ENCODE measurements at regions not wholly inside any gene's neighbourhood (a gene's known extent, or its start where the extent isn't known, plus 50 kb on each side); places are given as distances from the start of the nearest gene placed in this dataset.
"Not testable (repeated sequence)": the region's sequence is repeated elsewhere in the genome, so short reads cannot be mapped to it uniquely, and the experiment has no call there.

DNA sequence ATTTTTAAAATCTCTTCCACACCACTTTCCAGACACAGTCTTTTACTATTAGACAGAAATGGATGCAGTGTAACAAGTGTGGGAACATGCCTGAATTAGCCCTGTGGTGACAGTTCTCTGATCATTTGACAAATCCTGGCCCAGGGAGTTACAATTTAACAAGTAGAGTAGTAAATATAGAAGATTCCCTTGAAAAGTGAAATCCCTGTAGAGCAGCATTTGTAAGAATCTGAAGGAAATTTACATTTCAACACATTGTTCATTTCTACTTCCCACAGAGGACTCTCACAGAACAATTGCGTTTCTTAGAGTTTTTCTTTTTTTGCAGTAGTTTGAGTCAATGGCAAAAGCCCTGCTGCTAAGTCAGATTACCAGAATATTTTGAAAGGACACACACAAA is 458.3 kb upstream of the BRINP3 start:
- no peak overlapping the region for H3K4me3 Mint-ChIP-seq
- H3K27me3 Mint-ChIP-seq (ENCODE audit: insufficient read depth): no peaks in the 10 kb centered on the region
- no peaks in the 10 kb centered on the region for H3K36me3 Mint-ChIP-seq (ENCODE audit: low read depth)
- DNase-seq: no peak
- H3K9me3 Mint-ChIP-seq: peaks cover 15% of the 10 kb centered on the region
- H3K27ac Mint-ChIP-seq: no peak overlapping the region
- TF ChIP-seq, protein P1, sequence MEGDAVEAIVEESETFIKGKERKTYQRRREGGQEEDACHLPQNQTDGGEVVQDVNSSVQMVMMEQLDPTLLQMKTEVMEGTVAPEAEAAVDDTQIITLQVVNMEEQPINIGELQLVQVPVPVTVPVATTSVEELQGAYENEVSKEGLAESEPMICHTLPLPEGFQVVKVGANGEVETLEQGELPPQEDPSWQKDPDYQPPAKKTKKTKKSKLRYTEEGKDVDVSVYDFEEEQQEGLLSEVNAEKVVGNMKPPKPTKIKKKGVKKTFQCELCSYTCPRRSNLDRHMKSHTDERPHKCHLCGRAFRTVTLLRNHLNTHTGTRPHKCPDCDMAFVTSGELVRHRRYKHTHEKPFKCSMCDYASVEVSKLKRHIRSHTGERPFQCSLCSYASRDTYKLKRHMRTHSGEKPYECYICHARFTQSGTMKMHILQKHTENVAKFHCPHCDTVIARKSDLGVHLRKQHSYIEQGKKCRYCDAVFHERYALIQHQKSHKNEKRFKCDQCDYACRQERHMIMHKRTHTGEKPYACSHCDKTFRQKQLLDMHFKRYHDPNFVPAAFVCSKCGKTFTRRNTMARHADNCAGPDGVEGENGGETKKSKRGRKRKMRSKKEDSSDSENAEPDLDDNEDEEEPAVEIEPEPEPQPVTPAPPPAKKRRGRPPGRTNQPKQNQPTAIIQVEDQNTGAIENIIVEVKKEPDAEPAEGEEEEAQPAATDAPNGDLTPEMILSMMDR (IDR thresholded peaks at IDR 0.05): no peak
- H3K4me1 Mint-ChIP-seq (ENCODE audit: low read depth): no peaks in the 10 kb centered on the region

DNA sequence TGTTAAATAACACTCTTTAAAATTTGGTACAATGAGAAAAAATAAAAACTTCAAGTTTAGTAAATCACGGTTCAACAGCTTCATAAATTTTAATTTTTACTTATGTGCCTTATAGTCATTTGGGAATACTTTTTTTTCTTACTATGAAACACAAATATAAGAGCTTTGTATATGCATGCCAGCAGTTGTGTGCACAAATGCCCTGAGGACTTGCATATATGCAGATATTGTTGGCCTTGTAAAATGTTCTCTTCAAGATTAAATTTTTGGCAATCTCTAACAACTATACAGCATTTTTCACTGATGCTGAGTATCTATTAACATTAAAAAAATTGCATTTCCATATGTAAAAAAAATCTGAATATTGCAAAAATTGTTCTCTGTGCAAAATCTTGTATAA is 458.7 kb upstream of the BRINP3 start:
- Mint-ChIP-seq H3K27me3 (ENCODE audit: insufficient read depth) (no peaks in the 10 kb centered on the region), H3K36me3 (ENCODE audit: low read depth) (no peaks in the 10 kb centered on the region), H3K4me1 (ENCODE audit: low read depth) (no peaks in the 10 kb centered on the region), H3K9me3 (peaks cover 15% of the 10 kb centered on the region), H3K27ac (no peak overlapping the region), H3K4me3 (no peak overlapping the region)
- DNase-seq: no peak
- TF ChIP-seq, protein P1 (IDR thresholded peaks at IDR 0.05): no peak

DNA sequence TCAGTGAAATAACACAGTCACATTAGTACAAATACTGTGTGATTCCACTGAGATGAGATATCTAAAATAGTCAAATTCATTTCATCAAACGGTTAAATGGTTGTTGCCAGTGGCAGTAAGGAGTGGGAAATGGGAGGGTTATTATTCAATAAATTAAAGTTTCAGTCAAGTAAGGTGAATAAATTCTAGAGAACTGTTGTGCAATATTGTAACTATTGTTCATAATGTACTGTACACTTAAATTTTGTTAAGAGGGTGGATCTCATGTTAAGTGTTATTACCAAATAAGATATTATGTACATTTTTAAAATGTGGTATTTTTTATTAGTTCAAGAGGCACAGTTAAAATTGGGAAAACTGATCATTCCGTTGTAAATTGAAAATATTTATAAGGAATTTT is 463.3 kb upstream of the BRINP3 start:
- no peaks in the 10 kb centered on the region for H3K4me1 Mint-ChIP-seq (ENCODE audit: low read depth)
- H3K27me3 Mint-ChIP-seq (ENCODE audit: insufficient read depth): no peaks in the 10 kb centered on the region
- no peak for DNase-seq
- H3K4me3 Mint-ChIP-seq: no peak overlapping the region
- no peak overlapping the region for H3K27ac Mint-ChIP-seq
- TF ChIP-seq, protein P1 (IDR thresholded peaks at IDR 0.05): no peak
- H3K9me3 Mint-ChIP-seq: peaks cover 23% of the 10 kb centered on the region
- no peaks in the 10 kb centered on the region for H3K36me3 Mint-ChIP-seq (ENCODE audit: low read depth)

DNA sequence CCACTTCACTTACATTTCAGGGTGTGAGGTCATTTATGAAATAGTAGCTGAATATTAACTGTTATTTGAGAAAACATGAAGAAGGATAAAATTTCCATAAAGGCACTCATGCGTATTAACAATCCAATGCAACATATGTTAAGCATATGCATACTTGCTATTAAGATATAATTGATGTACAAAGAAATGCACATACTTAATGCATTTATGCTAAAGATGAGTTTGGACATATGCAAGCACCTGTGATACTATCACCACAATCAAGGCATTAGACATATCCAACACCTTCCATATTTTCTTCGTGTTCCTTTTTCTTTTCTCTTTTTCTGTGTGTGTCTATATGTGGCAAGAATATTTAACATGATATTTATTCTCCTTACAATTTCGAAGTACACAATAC is 464.8 kb upstream of the BRINP3 start:
- H3K4me1 Mint-ChIP-seq (ENCODE audit: low read depth): no peaks in the 10 kb centered on the region
- no peaks in the 10 kb centered on the region for H3K36me3 Mint-ChIP-seq (ENCODE audit: low read depth)
- peaks cover 29% of the 10 kb centered on the region for H3K9me3 Mint-ChIP-seq
- H3K4me3 Mint-ChIP-seq: no peak overlapping the region
- DNase-seq: no peak
- H3K27ac Mint-ChIP-seq: no peak overlapping the region
- TF ChIP-seq, protein P1 (IDR thresholded peaks at IDR 0.05): no peak
- H3K27me3 Mint-ChIP-seq (ENCODE audit: insufficient read depth): no peaks in the 10 kb centered on the region

DNA sequence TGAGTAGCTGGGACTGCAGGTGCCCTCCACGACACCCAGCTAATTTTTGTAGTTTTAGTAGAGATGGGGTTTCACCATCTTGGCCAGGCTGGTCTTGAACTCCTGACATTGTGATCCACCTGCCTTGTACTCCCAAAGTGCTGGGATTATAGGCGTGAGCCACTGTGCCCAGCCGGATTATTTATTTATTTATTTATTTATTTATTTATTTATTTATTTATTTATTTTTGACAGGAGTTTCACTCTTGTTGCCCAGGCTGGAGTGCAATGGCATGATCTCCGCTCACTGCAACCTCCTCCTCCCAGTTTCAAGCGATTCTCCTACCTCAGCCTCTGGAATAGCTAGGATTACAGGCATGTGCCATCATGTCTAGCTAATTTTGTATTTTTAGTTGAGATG is 466.1 kb upstream of the BRINP3 start:
- not testable (repeated sequence) for H3K27me3 Mint-ChIP-seq (ENCODE audit: insufficient read depth); H3K4me1 Mint-ChIP-seq (ENCODE audit: low read depth); DNase-seq; H3K36me3 Mint-ChIP-seq (ENCODE audit: low read depth); H3K4me3 Mint-ChIP-seq; H3K27ac Mint-ChIP-seq
- peaks cover 29% of the 10 kb centered on the region for H3K9me3 Mint-ChIP-seq

DNA sequence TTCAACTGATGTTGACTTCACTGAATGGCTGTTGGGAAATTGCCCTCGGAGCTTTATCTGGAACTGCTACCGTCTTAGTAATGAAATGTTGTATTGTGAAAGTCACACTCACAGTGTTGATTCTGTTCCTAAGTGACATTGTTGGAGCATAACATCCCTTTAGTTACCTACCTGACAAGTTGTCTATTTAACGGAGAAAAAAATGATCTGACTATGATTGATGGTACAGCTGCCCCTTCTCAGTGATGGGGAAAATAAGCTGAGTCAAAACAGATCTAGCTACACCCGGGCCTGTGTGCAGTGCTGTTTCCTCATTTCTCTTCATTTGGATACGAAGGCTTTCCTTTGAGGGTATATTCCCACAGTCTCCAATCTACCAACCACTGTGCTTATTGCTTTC is 472.3 kb upstream of the BRINP3 start:
- DNase-seq: no peak
- no peak overlapping the region for H3K27ac Mint-ChIP-seq
- H3K27me3 Mint-ChIP-seq (ENCODE audit: insufficient read depth): no peaks in the 10 kb centered on the region
- no peaks in the 10 kb centered on the region for H3K36me3 Mint-ChIP-seq (ENCODE audit: low read depth)
- no peaks in the 10 kb centered on the region for H3K4me1 Mint-ChIP-seq (ENCODE audit: low read depth)
- H3K4me3 Mint-ChIP-seq: no peak overlapping the region
- TF ChIP-seq, protein P1 (IDR thresholded peaks at IDR 0.05): no peak
- peaks cover 28% of the 10 kb centered on the region for H3K9me3 Mint-ChIP-seq
